MM.1S (cell line): ENCODE measurements at regions not wholly inside any gene's neighbourhood (a gene's known extent, or its start where the extent isn't known, plus 50 kb on each side); places are given as distances from the start of the nearest gene placed in this dataset.

Experiments
- EZH2 ChIP-seq: fragments of 300-600 bp; sonication (generic); optimal IDR thresholded peaks from 2 replicates; pipeline ENCODE3; 2017; ENCODE audit warnings: low read depth, mild to moderate bottlenecking, antibody characterized with exemption, low read length, mixed read lengths
- TF ChIP-seq, protein P1 (sequence below): fragments of 300-600 bp; sonication (generic); IDR thresholded peaks from 2 replicates; pipeline ENCODE4 v1.5.1; 2016; ENCODE audit warnings: antibody characterized with exemption, low read length, mixed read lengths

- TF ChIP-seq, protein P1, sequence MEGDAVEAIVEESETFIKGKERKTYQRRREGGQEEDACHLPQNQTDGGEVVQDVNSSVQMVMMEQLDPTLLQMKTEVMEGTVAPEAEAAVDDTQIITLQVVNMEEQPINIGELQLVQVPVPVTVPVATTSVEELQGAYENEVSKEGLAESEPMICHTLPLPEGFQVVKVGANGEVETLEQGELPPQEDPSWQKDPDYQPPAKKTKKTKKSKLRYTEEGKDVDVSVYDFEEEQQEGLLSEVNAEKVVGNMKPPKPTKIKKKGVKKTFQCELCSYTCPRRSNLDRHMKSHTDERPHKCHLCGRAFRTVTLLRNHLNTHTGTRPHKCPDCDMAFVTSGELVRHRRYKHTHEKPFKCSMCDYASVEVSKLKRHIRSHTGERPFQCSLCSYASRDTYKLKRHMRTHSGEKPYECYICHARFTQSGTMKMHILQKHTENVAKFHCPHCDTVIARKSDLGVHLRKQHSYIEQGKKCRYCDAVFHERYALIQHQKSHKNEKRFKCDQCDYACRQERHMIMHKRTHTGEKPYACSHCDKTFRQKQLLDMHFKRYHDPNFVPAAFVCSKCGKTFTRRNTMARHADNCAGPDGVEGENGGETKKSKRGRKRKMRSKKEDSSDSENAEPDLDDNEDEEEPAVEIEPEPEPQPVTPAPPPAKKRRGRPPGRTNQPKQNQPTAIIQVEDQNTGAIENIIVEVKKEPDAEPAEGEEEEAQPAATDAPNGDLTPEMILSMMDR, result no peak
- no peak for TF ChIP-seq EZH2
Measured at GRCh38 chr12:93274937-93275336, 102.8 kb upstream of the NUDT4 start.
